ENCODE measurements at regions not wholly inside any gene's neighbourhood (a gene's known extent, or its start where the extent isn't known, plus 50 kb on each side); places are given as distances from the start of the nearest gene placed in this dataset.

DNA sequence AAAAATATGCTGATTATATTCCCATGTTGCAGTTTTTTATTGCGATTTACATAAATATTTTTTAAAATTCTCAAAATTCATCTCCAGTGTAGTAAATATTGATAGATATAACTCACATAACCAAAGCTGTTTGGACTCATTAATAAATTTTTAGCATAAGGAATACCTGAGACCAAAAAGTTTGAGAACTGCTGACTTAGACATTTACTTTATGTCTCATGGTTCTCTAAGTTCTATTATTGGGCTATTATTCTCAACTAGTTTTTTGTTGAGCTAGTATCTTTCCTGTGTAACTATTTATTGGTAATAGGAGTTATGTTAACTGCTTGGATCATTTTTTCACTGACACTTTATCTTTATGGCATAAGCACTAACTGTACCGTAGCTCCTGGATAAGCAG lies 1069.6 kb downstream of the ADGRL2 start:
- TF ChIP-seq GATA2 (IDR thresholded peaks at IDR 0.05; ENCODE audit: low read depth, low read length) (no peak), GATA3 (IDR thresholded peaks at IDR 0.05; ENCODE audit: low read depth, low read length) (no peak)
